GM12891 (cell line): ENCODE measurements at regions not wholly inside any gene's neighbourhood (a gene's known extent, or its start where the extent isn't known, plus 50 kb on each side); places are given as distances from the start of the nearest gene placed in this dataset.

Experiments used
- POLR2A ChIP-seq: IDR thresholded peaks from 2 replicates; pipeline ENCODE4 v1.6.1; 2011; ENCODE audit warnings: low read depth, low read length, control low read depth
- POLR2AphosphoS5 ChIP-seq: IDR thresholded peaks from 2 replicates; pipeline ENCODE4 v1.6.1; 2011; ENCODE audit warnings: low read depth, low read length, control low read depth
- POU2F2 ChIP-seq: IDR thresholded peaks from 2 replicates; pipeline ENCODE4 v1.6.1; 2011; ENCODE audit warnings: low read depth, mild to moderate bottlenecking, control low read depth, low read length, moderate library complexity
- TAF1 ChIP-seq: IDR thresholded peaks from 2 replicates; pipeline ENCODE4 v1.6.1; 2011; ENCODE audit warnings: low read depth, low read length, control low read depth

DNA sequence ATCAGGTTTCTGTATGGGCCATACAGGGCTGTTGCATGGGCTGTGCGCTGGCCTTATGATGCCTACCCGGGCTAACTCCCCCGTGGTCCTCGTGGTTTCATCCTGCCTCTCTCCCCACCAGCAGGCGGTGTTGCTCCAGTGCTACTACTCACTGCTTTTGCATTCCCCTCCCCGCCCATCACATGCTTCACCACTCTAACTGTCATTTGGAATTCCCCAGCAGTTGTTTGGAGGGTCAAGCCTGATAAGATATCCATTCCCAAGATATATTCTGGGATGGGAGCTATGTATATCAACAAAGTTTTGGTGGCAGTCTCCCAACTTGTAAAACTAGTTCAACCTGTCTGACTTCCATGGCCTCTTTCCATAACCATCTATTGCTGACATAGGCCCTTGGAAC lies 233.2 kb upstream of the SOX4 start:
- TF ChIP-seq POLR2AphosphoS5 (no peak), POLR2A (no peak), POU2F2 (no peak), TAF1 (no peak)
